ENCODE measurements at regions not wholly inside any gene's neighbourhood (a gene's known extent, or its start where the extent isn't known, plus 50 kb on each side); places are given as distances from the start of the nearest gene placed in this dataset.

GRCh38 chr14:34231626-34232025 lies 230.4 kb downstream of the SPTSSA start:
- no peak for TF ChIP-seq EZH2phosphoT487 (IDR thresholded peaks at IDR 0.05)
- TF ChIP-seq, protein P1, sequence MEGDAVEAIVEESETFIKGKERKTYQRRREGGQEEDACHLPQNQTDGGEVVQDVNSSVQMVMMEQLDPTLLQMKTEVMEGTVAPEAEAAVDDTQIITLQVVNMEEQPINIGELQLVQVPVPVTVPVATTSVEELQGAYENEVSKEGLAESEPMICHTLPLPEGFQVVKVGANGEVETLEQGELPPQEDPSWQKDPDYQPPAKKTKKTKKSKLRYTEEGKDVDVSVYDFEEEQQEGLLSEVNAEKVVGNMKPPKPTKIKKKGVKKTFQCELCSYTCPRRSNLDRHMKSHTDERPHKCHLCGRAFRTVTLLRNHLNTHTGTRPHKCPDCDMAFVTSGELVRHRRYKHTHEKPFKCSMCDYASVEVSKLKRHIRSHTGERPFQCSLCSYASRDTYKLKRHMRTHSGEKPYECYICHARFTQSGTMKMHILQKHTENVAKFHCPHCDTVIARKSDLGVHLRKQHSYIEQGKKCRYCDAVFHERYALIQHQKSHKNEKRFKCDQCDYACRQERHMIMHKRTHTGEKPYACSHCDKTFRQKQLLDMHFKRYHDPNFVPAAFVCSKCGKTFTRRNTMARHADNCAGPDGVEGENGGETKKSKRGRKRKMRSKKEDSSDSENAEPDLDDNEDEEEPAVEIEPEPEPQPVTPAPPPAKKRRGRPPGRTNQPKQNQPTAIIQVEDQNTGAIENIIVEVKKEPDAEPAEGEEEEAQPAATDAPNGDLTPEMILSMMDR (IDR thresholded peaks at IDR 0.05), result no peak
